ENCODE measurements at regions not wholly inside any gene's neighbourhood (a gene's known extent, or its start where the extent isn't known, plus 50 kb on each side); places are given as distances from the start of the nearest gene placed in this dataset.
"Not testable (repeated sequence)": the region's sequence is repeated elsewhere in the genome, so short reads cannot be mapped to it uniquely, and the experiment has no call there.

DNA sequence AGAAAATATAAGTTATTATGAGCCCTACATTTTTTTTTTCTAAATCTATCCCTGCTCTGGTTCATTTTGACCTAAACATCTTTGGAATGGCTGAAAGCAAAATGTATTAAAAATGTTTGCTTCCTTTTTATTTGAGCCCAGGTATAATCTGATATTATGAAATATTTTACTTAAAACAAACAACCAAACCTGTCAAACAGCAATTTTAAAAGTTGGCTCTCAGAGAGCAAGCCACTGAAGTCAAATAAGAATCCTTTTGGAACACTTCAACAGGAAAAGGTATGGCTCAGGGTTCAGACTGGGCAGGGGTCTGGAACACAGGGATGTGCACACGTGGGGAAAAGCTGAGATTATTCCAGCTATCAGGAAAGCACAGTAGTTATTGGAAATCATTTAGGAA is 782.9 kb downstream of the CCSER2 start:
- Histone ChIP-seq H3K4me1 (no peaks in the 10 kb centered on the region), H3K36me3 (no peaks in the 10 kb centered on the region), H3K27me3 (no peaks in the 10 kb centered on the region), H3K4me3 (no peak overlapping the region), H3K27ac (no peak overlapping the region), H3K9me3 (no peaks in the 10 kb centered on the region)
- 46 to 47% methylated on average over 1 of the region's 1 CpG for WGBS, 2 donors
- ATAC-seq (no peak), DNase-seq (no peak), FAIRE-seq (no peak)
- intact Hi-C loops (cut with DNase I): no loop called here
- TF ChIP-seq, protein P1, sequence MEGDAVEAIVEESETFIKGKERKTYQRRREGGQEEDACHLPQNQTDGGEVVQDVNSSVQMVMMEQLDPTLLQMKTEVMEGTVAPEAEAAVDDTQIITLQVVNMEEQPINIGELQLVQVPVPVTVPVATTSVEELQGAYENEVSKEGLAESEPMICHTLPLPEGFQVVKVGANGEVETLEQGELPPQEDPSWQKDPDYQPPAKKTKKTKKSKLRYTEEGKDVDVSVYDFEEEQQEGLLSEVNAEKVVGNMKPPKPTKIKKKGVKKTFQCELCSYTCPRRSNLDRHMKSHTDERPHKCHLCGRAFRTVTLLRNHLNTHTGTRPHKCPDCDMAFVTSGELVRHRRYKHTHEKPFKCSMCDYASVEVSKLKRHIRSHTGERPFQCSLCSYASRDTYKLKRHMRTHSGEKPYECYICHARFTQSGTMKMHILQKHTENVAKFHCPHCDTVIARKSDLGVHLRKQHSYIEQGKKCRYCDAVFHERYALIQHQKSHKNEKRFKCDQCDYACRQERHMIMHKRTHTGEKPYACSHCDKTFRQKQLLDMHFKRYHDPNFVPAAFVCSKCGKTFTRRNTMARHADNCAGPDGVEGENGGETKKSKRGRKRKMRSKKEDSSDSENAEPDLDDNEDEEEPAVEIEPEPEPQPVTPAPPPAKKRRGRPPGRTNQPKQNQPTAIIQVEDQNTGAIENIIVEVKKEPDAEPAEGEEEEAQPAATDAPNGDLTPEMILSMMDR (IDR thresholded peaks at IDR 0.05): no peak

DNA sequence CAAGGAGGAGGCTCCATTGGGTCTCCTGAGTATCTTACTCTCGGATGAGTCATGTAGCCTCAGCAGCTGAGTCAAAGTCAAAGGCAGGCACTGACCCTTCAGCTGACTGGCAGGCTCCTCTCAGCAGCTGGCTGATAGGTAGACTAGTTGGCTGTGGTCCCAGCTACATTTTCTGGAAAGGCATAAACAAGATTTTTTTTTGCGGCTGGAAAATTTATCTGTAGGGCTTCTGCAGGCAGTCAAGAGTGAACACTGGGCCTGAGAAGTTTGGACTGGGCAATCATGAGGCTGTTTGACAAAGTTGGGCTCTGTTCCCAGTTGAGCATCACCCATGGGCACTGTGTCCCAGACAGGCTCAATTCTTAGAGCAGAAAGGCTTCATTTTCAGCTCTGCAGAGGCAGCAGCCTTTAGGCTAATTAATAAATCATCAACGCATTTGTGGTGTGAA is 796.2 kb downstream of the CCSER2 start:
- 31 to 44% methylated on average over 3 of the region's 3 CpGs for WGBS, 2 donors
- peak in 3 of 6 donors; percentile 6 to 24 (median 15) for DNase-seq
- Histone ChIP-seq H3K36me3 (no peaks in the 10 kb centered on the region), H3K4me3 (no peak overlapping the region), H3K9me3 (no peaks in the 10 kb centered on the region), H3K4me1 (no peaks in the 10 kb centered on the region), H3K27ac (no peak overlapping the region), H3K27me3 (no peaks in the 10 kb centered on the region)
- peak in 3 of 4 donors; percentile 49 to 89 (median 50) for ATAC-seq
- intact Hi-C loops (cut with DNase I): no loop called here
- FAIRE-seq: no peak
- TF ChIP-seq, protein P1 (IDR thresholded peaks at IDR 0.05): no peak

DNA sequence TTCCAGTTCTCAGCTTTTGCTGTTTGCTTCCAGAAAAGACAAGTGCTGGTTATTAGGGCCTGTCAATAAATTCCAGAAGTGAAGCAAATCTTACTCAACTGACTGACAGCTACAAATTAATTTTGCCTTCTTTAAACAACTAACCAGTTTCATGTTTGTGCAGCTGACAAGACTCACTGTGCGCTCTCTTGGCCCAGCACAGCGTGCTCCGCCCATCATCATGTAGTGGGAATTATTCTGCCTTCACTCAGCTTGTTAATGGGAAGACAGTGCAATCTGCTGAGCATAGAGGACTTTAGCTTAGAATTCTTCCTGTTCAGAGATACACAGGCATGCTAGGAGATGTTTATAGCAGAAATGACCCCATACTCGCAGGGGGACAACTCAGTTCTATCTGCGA is 808.9 kb downstream of the CCSER2 start:
- no peak for DNase-seq
- Histone ChIP-seq H3K9me3 (no peaks in the 10 kb centered on the region), H3K36me3 (no peaks in the 10 kb centered on the region), H3K27me3 (no peaks in the 10 kb centered on the region), H3K4me1 (no peaks in the 10 kb centered on the region), H3K4me3 (no peak overlapping the region), H3K27ac (no peak overlapping the region)
- no peak for FAIRE-seq
- intact Hi-C loops (cut with DNase I): no loop called here
- WGBS, 2 donors: 60 to 70% methylated on average over 5 of the region's 5 CpGs
- TF ChIP-seq, protein P1 (IDR thresholded peaks at IDR 0.05): no peak
- ATAC-seq: no peak

DNA sequence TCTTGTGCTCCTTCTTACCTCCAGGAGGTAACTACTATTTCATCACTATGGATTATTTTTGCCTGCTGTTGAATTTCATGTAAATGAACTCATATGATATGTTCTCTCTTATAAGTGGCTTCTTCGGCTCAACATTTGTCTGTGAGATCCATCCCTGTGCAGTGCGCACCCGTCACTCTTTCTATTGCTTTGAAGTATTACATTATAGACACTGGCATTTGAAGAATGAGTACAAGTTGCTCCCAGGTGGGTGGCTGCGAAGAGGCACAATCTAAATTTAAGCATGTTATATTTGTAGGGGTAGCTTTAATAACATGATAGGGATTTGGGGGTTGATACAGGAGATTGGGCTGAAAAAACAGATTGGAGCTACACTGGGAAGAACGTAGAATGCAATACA is 809.7 kb downstream of the CCSER2 start:
- DNase-seq (no peak), ATAC-seq (no peak), FAIRE-seq (no peak)
- H3K27me3 ChIP-seq: no peaks in the 10 kb centered on the region
- no peak overlapping the region for H3K4me3 ChIP-seq
- H3K36me3 ChIP-seq: no peaks in the 10 kb centered on the region
- TF ChIP-seq, protein P1 (IDR thresholded peaks at IDR 0.05): no peak
- H3K27ac ChIP-seq: no peak overlapping the region
- no peaks in the 10 kb centered on the region for H3K9me3 ChIP-seq
- WGBS, 2 donors: 89 to 95% methylated on average over 5 of the region's 5 CpGs
- no peaks in the 10 kb centered on the region for H3K4me1 ChIP-seq
- intact Hi-C loops (cut with DNase I): no loop called here

DNA sequence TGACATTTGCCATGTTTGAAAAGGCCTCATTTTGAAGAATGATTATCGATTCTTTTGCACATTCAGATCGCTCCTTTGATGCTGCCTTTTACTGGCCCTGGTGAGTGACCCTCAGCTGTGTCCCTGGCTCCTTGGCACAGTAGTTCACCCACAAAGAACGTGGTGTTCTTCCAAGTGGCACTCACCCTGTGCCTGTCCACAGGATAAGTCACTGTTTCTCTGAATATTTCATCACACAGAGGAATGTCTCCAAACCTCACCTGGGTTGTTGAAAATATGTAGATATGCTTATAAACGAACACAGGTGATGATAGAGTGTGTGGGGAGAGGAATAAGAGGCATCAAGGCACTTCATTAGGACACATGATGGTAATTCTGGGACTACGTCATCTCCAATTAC is 810.7 kb downstream of the CCSER2 start:
- no peak overlapping the region for H3K27ac ChIP-seq

DNA sequence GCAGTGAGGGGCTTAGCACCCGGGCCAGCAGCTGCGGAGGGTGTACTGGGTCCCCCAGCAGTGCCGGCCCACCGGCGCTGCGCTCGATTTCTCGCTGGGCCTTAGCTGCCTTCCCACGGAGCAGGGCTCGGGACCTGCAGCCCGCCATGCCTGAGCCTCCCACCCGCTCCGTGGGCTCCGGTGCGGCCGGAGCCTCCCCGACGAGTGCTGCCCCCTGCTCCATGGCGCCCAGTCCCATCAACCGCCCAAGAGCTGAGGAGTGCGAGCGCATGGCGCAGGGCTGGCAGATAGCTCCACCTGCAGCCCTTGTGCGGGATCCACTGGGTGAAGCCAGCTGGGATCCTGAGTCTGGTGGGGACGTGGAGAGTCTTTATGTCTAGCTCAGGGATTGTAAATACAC is 813.1 kb downstream of the CCSER2 start:
- H3K4me1 ChIP-seq; FAIRE-seq; intact Hi-C loops (cut with DNase I); ATAC-seq; H3K36me3 ChIP-seq; H3K27ac ChIP-seq; H3K27me3 ChIP-seq; H3K4me3 ChIP-seq; H3K9me3 ChIP-seq: not testable (repeated sequence)
- DNase-seq: peak in 2 of 6 donors; percentile 10 to 43
- WGBS, 2 donors: 87 to 94% methylated on average over 8 to 25 of the region's 25 CpGs

More for the DNA sequence above, 810.7 kb downstream of the CCSER2 start:
- Histone ChIP-seq H3K27me3 (no peaks in the 10 kb centered on the region), H3K9me3 (no peaks in the 10 kb centered on the region), H3K36me3 (no peaks in the 10 kb centered on the region), H3K4me1 (no peaks in the 10 kb centered on the region), H3K4me3 (no peak overlapping the region)
- FAIRE-seq: no peak
- peak in 1 of 4 donors; percentile 54 for ATAC-seq
- DNase-seq: peak in 1 of 6 donors; percentile 23
- TF ChIP-seq, protein P1 (IDR thresholded peaks at IDR 0.05): no peak
- intact Hi-C loops (cut with DNase I): no loop called here
- 49 to 53% methylated on average over 5 of the region's 5 CpGs for WGBS, 2 donors
